ENCODE measurements at regions not wholly inside any gene's neighbourhood (a gene's known extent, or its start where the extent isn't known, plus 50 kb on each side); places are given as distances from the start of the nearest gene placed in this dataset.

- DNase-seq (ENCODE audit: low spot score), result no peak
- Histone ChIP-seq H3K9ac (ENCODE audit: low read depth in 1 of 2, low read length in 2 of 2) (no peak overlapping the region), H3K27me3 (ENCODE audit: control insufficient read depth in 4 of 4, insufficient read depth in 4 of 4, low read length in 3 of 4) (peaks cover 0 to 7% (median 0%) of the 10 kb centered on the region in 4 donors), H3K36me3 (ENCODE audit: control insufficient read depth in 4 of 4, insufficient read depth in 3 of 4, low read depth in 1 of 4, low read length in 3 of 4) (no peaks in the 10 kb centered on the region), H3K4me3 (ENCODE audit: low read depth in 1 of 3, low read length in 3 of 3) (no peak overlapping the region), H3K9me3 (ENCODE audit: control insufficient read depth in 4 of 4, low read length in 3 of 4) (no peaks in the 10 kb centered on the region), H3K4me1 (ENCODE audit: control insufficient read depth in 4 of 4, insufficient read depth in 4 of 4, low read length in 3 of 4) (no peaks in the 10 kb centered on the region), H3K27ac (ENCODE audit: low read depth in 1 of 2, low read length in 2 of 2) (no peak overlapping the region)
- TF ChIP-seq FOXA2 (IDR thresholded peaks at IDR 0.05) (no peak), REST (IDR thresholded peaks at IDR 0.05) (no peak), ZBTB33 (IDR thresholded peaks at IDR 0.05) (no peak), RAD21 (IDR thresholded peaks at IDR 0.05) (no peak), SP1 (IDR thresholded peaks at IDR 0.05) (no peak), GABPA (IDR thresholded peaks at IDR 0.05 in 1 of 2, conservative IDR thresholded peaks at IDR 0.05 in 1 of 2) (no peak), EGR1 (IDR thresholded peaks at IDR 0.05; ENCODE audit: low read depth in 2 of 2) (no peak), YY1 (IDR thresholded peaks at IDR 0.05) (no peak), NR2F2 (IDR thresholded peaks at IDR 0.05) (no peak), FOXA1 (IDR thresholded peaks at IDR 0.05) (no peak)
- TF ChIP-seq, protein P1, sequence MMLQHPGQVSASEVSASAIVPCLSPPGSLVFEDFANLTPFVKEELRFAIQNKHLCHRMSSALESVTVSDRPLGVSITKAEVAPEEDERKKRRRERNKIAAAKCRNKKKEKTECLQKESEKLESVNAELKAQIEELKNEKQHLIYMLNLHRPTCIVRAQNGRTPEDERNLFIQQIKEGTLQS (IDR thresholded peaks at IDR 0.05), result no peak
- TF ChIP-seq, protein P2, sequence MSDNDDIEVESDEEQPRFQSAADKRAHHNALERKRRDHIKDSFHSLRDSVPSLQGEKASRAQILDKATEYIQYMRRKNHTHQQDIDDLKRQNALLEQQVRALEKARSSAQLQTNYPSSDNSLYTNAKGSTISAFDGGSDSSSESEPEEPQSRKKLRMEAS (IDR thresholded peaks at IDR 0.05), result no peak
- TF ChIP-seq, protein P3, sequence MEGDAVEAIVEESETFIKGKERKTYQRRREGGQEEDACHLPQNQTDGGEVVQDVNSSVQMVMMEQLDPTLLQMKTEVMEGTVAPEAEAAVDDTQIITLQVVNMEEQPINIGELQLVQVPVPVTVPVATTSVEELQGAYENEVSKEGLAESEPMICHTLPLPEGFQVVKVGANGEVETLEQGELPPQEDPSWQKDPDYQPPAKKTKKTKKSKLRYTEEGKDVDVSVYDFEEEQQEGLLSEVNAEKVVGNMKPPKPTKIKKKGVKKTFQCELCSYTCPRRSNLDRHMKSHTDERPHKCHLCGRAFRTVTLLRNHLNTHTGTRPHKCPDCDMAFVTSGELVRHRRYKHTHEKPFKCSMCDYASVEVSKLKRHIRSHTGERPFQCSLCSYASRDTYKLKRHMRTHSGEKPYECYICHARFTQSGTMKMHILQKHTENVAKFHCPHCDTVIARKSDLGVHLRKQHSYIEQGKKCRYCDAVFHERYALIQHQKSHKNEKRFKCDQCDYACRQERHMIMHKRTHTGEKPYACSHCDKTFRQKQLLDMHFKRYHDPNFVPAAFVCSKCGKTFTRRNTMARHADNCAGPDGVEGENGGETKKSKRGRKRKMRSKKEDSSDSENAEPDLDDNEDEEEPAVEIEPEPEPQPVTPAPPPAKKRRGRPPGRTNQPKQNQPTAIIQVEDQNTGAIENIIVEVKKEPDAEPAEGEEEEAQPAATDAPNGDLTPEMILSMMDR (IDR thresholded peaks at IDR 0.05; ENCODE audit: low read depth, low read length, missing input control), result no peak
- WGBS, result 53% methylated on average over 1 of the region's 1 CpG
Observed at GRCh38 chr4:8932884-8933283, 61.2 kb upstream of the HMX1 start.

GRCh38 chr4:8928074-8928473 is 56.4 kb upstream of the HMX1 start:
- no peaks in the 10 kb centered on the region for H3K4me1 ChIP-seq (ENCODE audit: control insufficient read depth in 4 of 4, insufficient read depth in 4 of 4, low read length in 3 of 4)
- DNase-seq (ENCODE audit: low spot score), result no peak
- 40% methylated on average over 1 of the region's 1 CpG for WGBS
- H3K9ac ChIP-seq (ENCODE audit: low read depth in 1 of 2, low read length in 2 of 2), result no peak overlapping the region
- no peak overlapping the region for H3K4me3 ChIP-seq (ENCODE audit: low read depth in 1 of 3, low read length in 3 of 3)
- no peak overlapping the region for H3K27ac ChIP-seq (ENCODE audit: low read depth in 1 of 2, low read length in 2 of 2)
- peaks cover 0 to 3% (median 0%) of the 10 kb centered on the region in 4 donors for H3K27me3 ChIP-seq (ENCODE audit: control insufficient read depth in 4 of 4, insufficient read depth in 4 of 4, low read length in 3 of 4)
- H3K36me3 ChIP-seq (ENCODE audit: control insufficient read depth in 4 of 4, insufficient read depth in 3 of 4, low read depth in 1 of 4, low read length in 3 of 4), result no peaks in the 10 kb centered on the region
- no peaks in the 10 kb centered on the region for H3K9me3 ChIP-seq (ENCODE audit: control insufficient read depth in 4 of 4, low read length in 3 of 4)
- TF ChIP-seq, protein P3 (IDR thresholded peaks at IDR 0.05; ENCODE audit: low read depth, low read length, missing input control), result no peak
- no peak for TF ChIP-seq REST (IDR thresholded peaks at IDR 0.05)
- no peak for TF ChIP-seq RAD21 (IDR thresholded peaks at IDR 0.05)

All from liver (tissue), 8 donors.